ENCODE measurements at regions not wholly inside any gene's neighbourhood (a gene's known extent, or its start where the extent isn't known, plus 50 kb on each side); places are given as distances from the start of the nearest gene placed in this dataset.

GRCh38 chr1:5570931-5571330 lies 421.3 kb downstream of the NPHP4 start:
- 15% methylated on average over 2 of the region's 2 CpGs for WGBS
- no peaks in the 10 kb centered on the region for H3K27me3 ChIP-seq (replicated peaks; ENCODE audit: insufficient read depth)
- H3K27ac ChIP-seq = no peak overlapping the region
- no peaks in the 10 kb centered on the region for H3K36me3 ChIP-seq
- TF ChIP-seq POLR2AphosphoS5 (IDR thresholded peaks at IDR 0.05) (no peak), POLR2A (IDR thresholded peaks at IDR 0.05) (no peak), CTCF (IDR thresholded peaks at IDR 0.05) (no peak)
- intact Hi-C loops (cut with DNase I) = no loop called here
- H3K9me3 ChIP-seq = no peaks in the 10 kb centered on the region
- H3K4me3 ChIP-seq = no peak overlapping the region
- H3K4me1 ChIP-seq (replicated peaks) = no peaks in the 10 kb centered on the region
- DNase-seq (ENCODE audit: low spot score) = no peak

- Histone ChIP-seq H3K27ac (no peak overlapping the region), H3K27me3 (replicated peaks; ENCODE audit: insufficient read depth) (peaks cover 2% of the 10 kb centered on the region), H3K4me3 (no peak overlapping the region), H3K9me3 (no peaks in the 10 kb centered on the region), H3K36me3 (no peaks in the 10 kb centered on the region), H3K4me1 (replicated peaks) (no peaks in the 10 kb centered on the region)
- TF ChIP-seq POLR2AphosphoS5 (IDR thresholded peaks at IDR 0.05) (no peak), POLR2A (IDR thresholded peaks at IDR 0.05) (no peak), CTCF (IDR thresholded peaks at IDR 0.05) (no peak)
- WGBS = 55% methylated on average over 6 of the region's 6 CpGs
- intact Hi-C loops (cut with DNase I) = no loop called here
- no peak for DNase-seq (ENCODE audit: low spot score)
Measured at GRCh38 chr1:5568321-5568720, 423.9 kb downstream of the NPHP4 start.

GRCh38 chr1:5567839-5568238 lies 424.4 kb downstream of the NPHP4 start:
- Histone ChIP-seq H3K4me1 (replicated peaks) (no peaks in the 10 kb centered on the region), H3K4me3 (no peak overlapping the region), H3K9me3 (no peaks in the 10 kb centered on the region), H3K27me3 (replicated peaks; ENCODE audit: insufficient read depth) (peaks cover 2% of the 10 kb centered on the region), H3K27ac (no peak overlapping the region), H3K36me3 (no peaks in the 10 kb centered on the region)
- DNase-seq (ENCODE audit: low spot score) = no peak
- no peak for TF ChIP-seq POLR2AphosphoS5 (IDR thresholded peaks at IDR 0.05)
- TF ChIP-seq POLR2A (IDR thresholded peaks at IDR 0.05) = no peak
- no peak for TF ChIP-seq CTCF (IDR thresholded peaks at IDR 0.05)
- 84% methylated on average over 3 of the region's 3 CpGs for WGBS
- intact Hi-C loops (cut with DNase I) = no loop called here

GRCh38 chr1:5566924-5567323 lies 425.3 kb downstream of the NPHP4 start:
- H3K27ac ChIP-seq = no peak overlapping the region
- H3K4me3 ChIP-seq = no peak overlapping the region
- H3K9me3 ChIP-seq = no peaks in the 10 kb centered on the region
- WGBS = 73% methylated on average over 4 of the region's 4 CpGs
- no peak for TF ChIP-seq POLR2AphosphoS5 (IDR thresholded peaks at IDR 0.05)
- no peak for TF ChIP-seq CTCF (IDR thresholded peaks at IDR 0.05)
- TF ChIP-seq POLR2A (IDR thresholded peaks at IDR 0.05) = no peak
- peaks cover 2% of the 10 kb centered on the region for H3K27me3 ChIP-seq (replicated peaks; ENCODE audit: insufficient read depth)
- intact Hi-C loops (cut with DNase I) = no loop called here
- no peaks in the 10 kb centered on the region for H3K4me1 ChIP-seq (replicated peaks)
- DNase-seq (ENCODE audit: low spot score) = no peak
- no peaks in the 10 kb centered on the region for H3K36me3 ChIP-seq

GRCh38 chr1:5565281-5566125 lies 426.7 kb downstream of the NPHP4 start:
- DNase-seq (ENCODE audit: low spot score) = no peak
- TF ChIP-seq POLR2AphosphoS5 (IDR thresholded peaks at IDR 0.05) (no peak), POLR2A (IDR thresholded peaks at IDR 0.05) (no peak), CTCF (IDR thresholded peaks at IDR 0.05) (no peak)
- Histone ChIP-seq H3K4me1 (replicated peaks) (no peaks in the 10 kb centered on the region), H3K4me3 (no peak overlapping the region), H3K27me3 (replicated peaks; ENCODE audit: insufficient read depth) (peaks cover 2% of the 10 kb centered on the region), H3K9me3 (no peaks in the 10 kb centered on the region), H3K36me3 (no peaks in the 10 kb centered on the region), H3K27ac (no peak overlapping the region)
- intact Hi-C loops (cut with DNase I) = no loop called here
- 64% methylated on average over 19 of the region's 19 CpGs for WGBS

Measured in prostate gland (tissue), 2 donors.